HG03159 (cell line): ENCODE measurements at regions not wholly inside any gene's neighbourhood (a gene's known extent, or its start where the extent isn't known, plus 50 kb on each side); places are given as distances from the start of the nearest gene placed in this dataset.

Experiments used
- ATAC-seq: cut with Tn5 transposase; IDR thresholded peaks from one replicate; pipeline ENCODE4 v1.9.1; 2021; ENCODE audit warnings: mild to moderate bottlenecking, moderate library complexity; ENCODE audit not compliant: unreplicated experiment

- no peak for ATAC-seq
These were observed 205.9 kb downstream of the IKZF2 start for GRCh38 chr2:212945526-212945925.

- ATAC-seq: no peak
These were observed 208.1 kb downstream of the IKZF2 start for GRCh38 chr2:212943351-212943750.

- ATAC-seq: no peak
These were observed 210.1 kb downstream of the IKZF2 start for GRCh38 chr2:212941361-212941760.

- ATAC-seq: no peak
These were observed 210.6 kb downstream of the IKZF2 start for GRCh38 chr2:212940816-212941215.

- no peak for ATAC-seq
These were observed 211.5 kb downstream of the IKZF2 start for GRCh38 chr2:212939777-212940531.

GRCh38 chr2:212938144-212938793, 213.1 kb downstream of the IKZF2 start:
- ATAC-seq: no peak

DNA sequence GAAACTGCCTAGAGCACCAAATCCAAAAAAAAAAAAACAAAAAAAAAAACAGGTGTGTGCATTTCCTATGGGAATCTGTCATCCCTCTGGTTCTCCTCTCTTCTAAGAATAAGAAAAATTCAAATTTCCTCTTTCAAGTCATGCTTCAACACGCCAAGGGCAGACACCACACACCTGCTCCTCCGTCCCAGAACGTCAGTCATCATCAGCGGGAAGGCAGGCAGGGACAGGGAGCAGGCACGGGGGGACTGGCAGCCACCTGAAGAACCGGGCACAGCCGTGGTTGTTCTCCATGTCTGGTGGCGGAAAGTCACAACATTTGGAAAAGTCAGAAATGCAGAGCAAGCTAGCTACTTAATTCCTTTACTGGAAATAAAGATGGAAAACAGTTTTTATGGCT, 214.8 kb downstream of the IKZF2 start:
- no peak for ATAC-seq

- ATAC-seq: no peak
These were observed 215.7 kb downstream of the IKZF2 start for GRCh38 chr2:212935752-212936151.

GRCh38 chr2:212931271-212931670, 220.1 kb downstream of the IKZF2 start:
- ATAC-seq: no peak

GRCh38 chr2:212930556-212931260, 220.7 kb downstream of the IKZF2 start:
- ATAC-seq: no peak

DNA sequence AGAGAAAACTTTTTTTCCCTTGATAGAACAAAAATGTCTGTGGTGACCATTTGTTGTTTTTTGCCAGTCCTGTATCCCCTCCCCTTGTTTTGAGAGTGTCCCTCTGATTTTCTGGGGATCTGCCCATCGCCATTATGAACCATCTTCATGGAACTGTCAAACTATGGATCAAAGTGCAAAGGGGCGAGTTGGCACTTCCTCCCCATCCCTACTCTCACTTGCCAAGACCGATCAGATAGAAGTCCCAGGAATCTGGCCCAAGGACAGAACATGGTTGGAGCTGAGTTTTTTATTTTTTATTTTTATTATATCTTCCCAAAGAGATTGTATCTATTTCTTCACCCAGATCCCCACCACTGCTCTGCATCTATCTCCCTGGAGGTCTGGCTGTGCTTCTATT, 221.4 kb downstream of the IKZF2 start:
- ATAC-seq: no peak

DNA sequence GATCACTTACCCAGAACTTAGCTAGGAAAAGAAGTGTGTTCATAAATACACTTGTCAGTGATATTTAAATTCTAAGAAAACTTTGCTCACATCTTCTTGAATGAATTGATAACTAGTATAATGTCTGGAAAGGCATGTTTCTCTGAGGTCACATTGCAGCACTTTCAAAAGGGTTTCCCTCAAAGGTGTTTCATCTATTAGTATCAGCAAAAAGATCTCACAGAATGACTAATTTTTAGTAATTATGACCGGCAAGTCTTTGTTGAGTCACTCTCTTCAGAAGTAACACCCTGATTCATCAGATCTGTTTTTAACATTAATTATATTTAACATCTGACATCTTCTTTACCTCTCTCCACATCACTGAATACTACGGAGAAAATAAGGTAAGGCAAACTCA, 222.3 kb downstream of the IKZF2 start:
- no peak for ATAC-seq

GRCh38 chr2:212928681-212929080, 222.7 kb downstream of the IKZF2 start:
- no peak for ATAC-seq

DNA sequence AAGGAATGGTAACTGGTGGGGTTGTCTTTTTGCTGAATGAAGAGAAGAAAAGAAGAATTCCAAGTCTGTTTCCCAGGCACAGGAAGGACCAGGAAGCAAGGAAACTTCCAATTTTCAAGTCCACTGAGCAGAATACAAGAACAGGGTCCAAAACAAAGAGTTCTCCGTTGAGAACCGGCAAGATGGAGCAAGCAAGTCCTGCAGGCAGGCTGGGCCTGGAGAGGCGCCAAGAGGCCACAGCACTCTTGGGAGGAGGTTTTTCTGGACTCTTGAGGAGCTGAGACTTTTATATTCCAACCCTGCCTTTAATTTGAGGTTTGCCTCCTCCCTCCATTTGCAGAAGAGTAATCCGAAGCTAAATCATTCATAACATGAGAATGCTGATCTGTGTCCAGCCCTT, 224.5 kb downstream of the IKZF2 start:
- ATAC-seq: no peak

DNA sequence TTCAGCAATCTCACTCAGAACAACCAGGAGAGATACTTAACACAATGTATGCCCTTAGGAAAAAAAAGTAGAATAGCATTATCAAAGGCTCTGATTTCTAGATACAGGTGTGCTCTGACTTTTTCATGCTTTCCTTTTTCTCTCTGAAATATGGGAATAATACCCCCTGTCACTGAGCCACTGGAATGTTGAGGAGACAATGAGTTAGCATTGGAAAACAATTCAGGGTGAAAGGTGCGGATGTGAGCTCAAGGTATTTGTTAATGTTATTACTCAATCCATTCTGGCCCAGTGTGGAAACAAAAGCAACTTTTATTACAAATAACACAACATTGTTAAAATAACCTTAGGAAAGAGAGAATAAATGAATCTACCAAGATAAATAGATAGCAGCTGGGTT, 228.0 kb downstream of the IKZF2 start:
- ATAC-seq: no peak

DNA sequence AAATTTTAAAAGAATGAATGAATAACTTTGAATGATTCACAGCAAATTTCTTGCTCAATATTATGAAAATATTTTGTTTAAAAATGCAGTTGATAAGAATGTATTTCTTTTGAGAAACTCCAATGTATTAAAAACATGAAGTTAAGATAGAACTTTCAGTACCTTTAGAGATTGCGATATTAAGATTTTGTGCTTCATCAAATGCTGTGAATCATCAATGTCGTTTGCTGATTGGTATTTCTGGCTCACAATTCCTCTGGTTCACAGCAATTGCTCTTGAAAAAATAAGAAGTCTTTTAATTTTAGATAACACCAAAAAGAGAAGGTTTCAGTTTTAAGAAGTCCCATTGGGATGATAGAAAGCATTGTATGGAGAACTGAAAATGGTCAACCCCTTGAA, 228.7 kb downstream of the IKZF2 start:
- ATAC-seq: no peak

DNA sequence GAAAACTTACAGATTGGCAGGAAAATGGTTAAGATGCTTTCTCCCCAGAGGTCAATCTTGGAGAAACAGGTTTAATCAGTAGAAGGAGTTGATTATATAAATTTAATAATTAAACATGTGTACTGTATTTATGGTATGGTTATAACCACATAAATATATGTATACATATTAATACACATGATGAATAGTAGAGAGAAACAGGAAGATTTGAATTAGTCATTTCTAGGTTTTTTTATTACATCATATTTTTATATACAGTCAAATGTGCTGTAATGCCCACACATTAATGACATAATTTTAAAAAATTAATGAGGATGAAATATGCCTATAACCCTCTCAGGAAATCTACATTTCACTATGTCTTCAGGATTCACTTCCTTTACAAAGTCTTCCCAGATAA, 229.7 kb downstream of the IKZF2 start:
- ATAC-seq: no peak

DNA sequence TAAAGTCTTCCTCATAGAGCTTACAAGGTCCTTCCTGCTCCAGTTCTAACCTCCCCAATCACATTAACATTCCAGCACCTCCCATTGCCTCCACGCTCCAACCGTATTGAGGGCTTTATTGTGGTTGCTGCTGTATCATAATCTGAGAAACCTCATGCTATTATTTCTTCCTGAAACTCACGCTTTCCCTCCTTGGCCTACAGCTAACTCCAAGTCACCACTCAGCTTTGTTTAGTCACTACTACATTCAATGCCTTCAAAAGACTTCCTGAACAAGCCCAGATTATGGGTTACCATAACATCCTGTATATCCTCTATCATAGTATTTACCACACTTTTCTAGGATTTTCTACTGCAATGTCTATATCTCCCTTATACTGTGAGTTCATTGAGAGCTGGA, 230.4 kb downstream of the IKZF2 start:
- no peak for ATAC-seq

- no peak for ATAC-seq
These were observed 232.2 kb downstream of the IKZF2 start for GRCh38 chr2:212919238-212919637.

GRCh38 chr2:212918336-212918735, 233.1 kb downstream of the IKZF2 start:
- ATAC-seq: no peak

DNA sequence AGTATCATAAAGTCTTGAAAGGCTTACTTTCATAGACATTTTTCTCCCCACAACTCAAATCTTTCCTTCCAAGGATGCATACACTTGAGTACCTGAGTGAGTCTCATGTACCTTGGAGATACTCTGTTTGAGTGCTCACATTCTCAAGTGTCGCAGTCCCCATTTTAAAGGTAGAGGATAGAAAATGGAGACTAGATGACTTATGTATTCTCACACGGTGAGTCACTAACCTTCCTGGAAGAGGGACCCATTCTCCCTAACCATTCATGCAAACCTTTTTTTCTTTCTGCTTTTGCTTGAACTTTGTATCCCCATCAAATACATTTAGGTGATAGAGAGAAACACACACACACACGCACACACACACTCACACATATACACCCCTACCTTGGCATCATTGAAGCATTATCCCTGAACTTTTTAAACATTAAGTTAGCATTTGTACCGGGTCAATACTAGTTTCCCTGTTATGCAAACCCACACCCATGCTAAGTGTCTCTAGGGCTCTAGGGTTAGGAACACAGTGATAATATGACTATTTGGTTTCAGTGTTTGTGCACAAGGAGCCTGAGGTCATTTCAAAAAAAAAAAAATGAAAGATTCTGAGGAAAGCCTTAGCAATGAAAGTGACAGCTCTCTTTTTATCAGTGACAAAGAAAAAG, 236.2 kb downstream of the IKZF2 start:
- ATAC-seq: peak; percentile 67

- no peak for ATAC-seq
These were observed 237.0 kb downstream of the IKZF2 start for GRCh38 chr2:212914392-212914791.
